Sciatic nerve (tissue), 2 donors: ENCODE measurements at regions not wholly inside any gene's neighbourhood (a gene's known extent, or its start where the extent isn't known, plus 50 kb on each side); places are given as distances from the start of the nearest gene placed in this dataset.
"Not testable (repeated sequence)": the region's sequence is repeated elsewhere in the genome, so short reads cannot be mapped to it uniquely, and the experiment has no call there.

Experiments
- ATAC-seq: fragments of 200-7000 bp; cut with Tn5 transposase; one replicate; pipeline ENCODE4 v1.9.1; 2020; ENCODE audit warnings: mild to moderate bottlenecking, moderate library complexity
- DNase-seq: peaks from one replicate; pipeline ENCODE4 v3.0.0-alpha.2; 2020; ENCODE audit warnings: low spot score
- intact Hi-C: fragments of 100-400 bp; cut with DNase I; formaldehyde crosslinking; loops from one replicate; pipeline ENCODE4 v1.14.2; 2022
- donor health status: DM: no; HTN: no; CAD: no.
- donor health status: DM: no; HTN: no; CAD: no.

- intact Hi-C loops = no loop called here
- ATAC-seq (no peak), DNase-seq (no peak)
These were observed 258.1 kb downstream of the MSX2 start for GRCh38 chr5:174982485-174982884.

DNA sequence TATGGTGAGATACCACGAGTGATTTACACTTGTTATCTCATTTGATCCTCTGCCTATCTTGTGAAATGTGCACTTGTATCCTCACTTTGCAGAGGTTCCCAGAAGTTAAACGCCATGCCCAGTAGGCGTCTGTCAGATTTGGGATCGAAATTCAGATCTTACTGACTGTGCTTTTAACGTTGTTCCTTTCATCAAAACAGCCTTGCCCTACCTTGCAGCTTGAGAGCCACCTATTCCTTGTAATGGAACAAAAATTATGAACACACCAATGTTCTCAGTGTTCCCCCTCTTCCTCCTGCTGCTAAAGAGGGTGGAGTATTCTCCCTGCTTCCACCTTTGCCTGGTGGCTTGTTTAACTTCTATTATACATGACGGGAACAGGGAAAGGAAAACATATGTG, 257.0 kb downstream of the MSX2 start:
- ATAC-seq (no peak), DNase-seq (no peak)
- intact Hi-C loops = no loop called here

DNA sequence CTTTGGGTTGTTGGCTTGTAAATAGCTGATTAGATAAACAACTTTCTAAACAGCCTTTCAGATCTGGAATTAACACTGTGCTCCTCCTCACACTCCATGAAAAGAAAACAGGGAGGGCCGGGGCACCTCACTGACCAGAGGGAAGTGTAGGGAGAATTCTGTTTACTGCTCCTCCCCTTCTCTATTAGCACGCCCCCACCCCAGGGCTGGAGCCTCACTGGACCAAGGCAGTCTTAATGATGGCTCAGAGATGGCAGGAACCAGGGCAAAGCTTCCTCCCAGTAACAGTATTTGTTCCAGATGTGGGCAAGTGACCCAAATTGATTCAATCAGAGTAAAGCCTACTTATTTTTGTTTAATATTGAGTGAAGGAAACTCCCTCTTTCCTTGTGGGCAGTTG, 256.6 kb downstream of the MSX2 start:
- ATAC-seq (no peak), DNase-seq (no peak)
- intact Hi-C loops = no loop called here

- ATAC-seq = no peak
- DNase-seq = no peak
- intact Hi-C loops = no loop called here
These were observed 247.9 kb downstream of the MSX2 start for GRCh38 chr5:174972291-174972690.

- intact Hi-C loops = no loop called here
- no peak for ATAC-seq
These were observed 246.8 kb downstream of the MSX2 start for GRCh38 chr5:174971210-174971609.

DNA sequence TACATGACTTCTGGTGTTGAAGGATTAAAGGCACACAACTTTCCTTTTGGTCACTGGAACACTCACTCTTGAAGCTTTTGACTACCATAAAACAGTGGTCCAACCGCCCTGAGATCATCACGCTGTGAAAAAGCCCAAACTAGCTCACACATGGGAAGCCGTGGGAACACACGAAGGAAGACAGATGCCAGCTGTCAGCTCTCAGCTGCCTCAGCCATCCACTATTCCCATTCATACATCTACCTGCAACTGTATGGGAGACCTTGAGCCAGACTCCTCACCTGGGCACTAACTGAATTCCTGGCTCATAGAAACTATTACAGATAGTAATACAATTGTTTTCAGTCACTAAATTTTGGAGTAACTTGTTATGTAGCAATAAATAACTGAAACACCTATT, 246.1 kb downstream of the MSX2 start:
- DNase-seq = no peak
- intact Hi-C loops = no loop called here
- no peak for ATAC-seq

More at GRCh38 chr5:174971210-174971609, 246.8 kb downstream of the MSX2 start:
- no peak for DNase-seq

- no peak for ATAC-seq
- DNase-seq = no peak
- intact Hi-C loops = no loop called here
These were observed 229.5 kb downstream of the MSX2 start for GRCh38 chr5:174953871-174954270.

DNA sequence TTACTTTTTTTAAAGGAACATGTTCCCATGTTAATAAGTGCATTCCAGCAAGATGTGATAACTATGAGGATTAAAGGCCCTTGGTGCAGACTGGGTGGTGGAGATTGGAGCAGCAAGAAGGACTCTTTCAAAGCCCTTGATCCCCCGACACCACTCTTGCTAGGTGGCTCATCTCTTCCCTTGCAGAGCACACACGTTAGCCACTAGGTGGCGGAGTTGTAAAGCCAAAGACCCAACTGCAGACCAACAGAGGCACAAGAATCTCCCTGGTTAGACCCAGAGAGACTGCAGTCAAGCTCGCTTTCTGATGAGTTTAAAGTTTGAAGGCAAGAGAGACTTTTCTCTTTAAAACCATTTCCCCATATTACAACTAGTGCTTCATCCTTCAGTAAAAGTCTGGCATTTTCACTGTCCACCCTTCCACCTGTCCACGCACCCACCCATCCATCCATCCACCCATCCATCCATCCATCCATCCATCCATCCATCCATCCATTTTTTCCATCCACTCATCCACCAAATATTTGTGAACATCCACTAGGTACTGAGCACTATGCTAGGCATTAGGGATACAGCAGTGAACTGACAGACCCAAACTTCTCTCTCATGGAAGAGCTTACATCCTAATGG, 226.9 kb downstream of the MSX2 start:
- DNase-seq (peak; percentile 64), ATAC-seq (peak; percentile 70)
- intact Hi-C loops = no loop called here

DNA sequence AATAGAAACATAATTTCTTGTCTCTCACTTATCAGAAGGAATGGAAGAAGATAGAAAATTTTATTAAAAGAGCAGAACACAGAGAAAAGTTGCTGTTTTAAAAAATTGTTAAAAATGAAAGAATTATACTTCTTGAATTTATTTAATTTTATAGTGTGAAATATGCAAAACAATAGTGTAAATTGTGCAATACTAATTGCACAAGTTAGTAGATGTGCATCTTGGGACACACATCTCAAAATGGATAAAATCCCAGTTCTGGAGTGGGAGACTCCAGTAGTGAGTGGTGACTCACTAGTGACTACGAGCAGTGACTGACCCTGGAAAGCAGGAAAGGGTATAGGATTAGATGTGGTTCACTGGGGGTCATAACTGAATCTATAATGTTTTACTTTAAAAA, 223.2 kb downstream of the MSX2 start:
- intact Hi-C loops = no loop called here
- DNase-seq = no peak
- no peak for ATAC-seq

GRCh38 chr5:174945853-174946252, 221.5 kb downstream of the MSX2 start:
- ATAC-seq (no peak), DNase-seq (no peak)
- intact Hi-C loops = no loop called here

GRCh38 chr5:174943785-174944184, 219.4 kb downstream of the MSX2 start:
- no peak for ATAC-seq
- intact Hi-C loops = no loop called here

GRCh38 chr5:174943002-174943401, 218.6 kb downstream of the MSX2 start:
- intact Hi-C loops = not testable (repeated sequence)

More at GRCh38 chr5:174943785-174944184, 219.4 kb downstream of the MSX2 start:
- DNase-seq = no peak

GRCh38 chr5:174937201-174938123, 213.1 kb downstream of the MSX2 start:
- ATAC-seq (peak; percentile 77), DNase-seq (no peak)
- intact Hi-C loops = no loop called here

More at GRCh38 chr5:174943002-174943401, 218.6 kb downstream of the MSX2 start:
- not testable (repeated sequence) for ATAC-seq, DNase-seq

- ATAC-seq (peak; percentile 64), DNase-seq (peak; percentile 74)
- intact Hi-C loops = no loop called here
These were observed 211.6 kb downstream of the MSX2 start for GRCh38 chr5:174935854-174936474.

DNA sequence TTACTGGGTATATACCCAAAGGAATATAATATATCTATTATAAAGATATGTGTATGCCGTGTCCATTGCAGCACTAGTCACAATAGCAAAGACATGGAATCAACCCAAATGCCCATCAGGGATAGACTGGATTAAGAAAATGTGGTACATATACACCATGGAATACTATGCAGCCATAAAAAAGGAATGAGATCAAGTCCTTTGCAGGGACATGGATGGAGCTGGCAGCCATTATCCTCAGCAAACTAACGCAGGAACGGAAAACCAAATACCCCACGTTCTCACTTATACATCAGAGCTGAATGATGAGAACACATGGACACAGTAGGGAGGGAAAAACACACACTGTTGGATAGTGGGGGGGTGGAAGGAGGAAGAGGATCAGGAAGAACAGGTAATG, 206.7 kb downstream of the MSX2 start:
- ATAC-seq, DNase-seq, intact Hi-C loops: not testable (repeated sequence)

DNA sequence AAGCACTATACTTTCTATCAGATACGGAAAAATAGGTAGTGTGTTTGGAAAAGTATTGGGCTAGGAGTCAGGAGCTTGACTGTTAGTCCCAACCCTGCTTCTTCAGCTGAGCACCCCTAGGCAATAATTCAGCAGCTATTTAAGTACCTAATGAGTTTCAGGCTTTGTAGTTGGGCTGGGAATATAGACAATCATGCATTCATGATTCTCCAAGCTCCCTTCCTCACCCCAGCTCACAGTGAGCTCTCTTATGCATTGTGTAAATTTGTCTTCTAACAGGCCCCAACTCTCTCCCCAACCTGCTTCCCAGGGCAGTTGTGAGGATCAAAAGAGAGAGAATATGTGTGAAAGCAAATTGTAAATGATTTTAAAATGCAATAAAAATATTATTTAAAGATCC, 201.2 kb downstream of the MSX2 start:
- intact Hi-C loops = no loop called here
- ATAC-seq (no peak), DNase-seq (no peak)

DNA sequence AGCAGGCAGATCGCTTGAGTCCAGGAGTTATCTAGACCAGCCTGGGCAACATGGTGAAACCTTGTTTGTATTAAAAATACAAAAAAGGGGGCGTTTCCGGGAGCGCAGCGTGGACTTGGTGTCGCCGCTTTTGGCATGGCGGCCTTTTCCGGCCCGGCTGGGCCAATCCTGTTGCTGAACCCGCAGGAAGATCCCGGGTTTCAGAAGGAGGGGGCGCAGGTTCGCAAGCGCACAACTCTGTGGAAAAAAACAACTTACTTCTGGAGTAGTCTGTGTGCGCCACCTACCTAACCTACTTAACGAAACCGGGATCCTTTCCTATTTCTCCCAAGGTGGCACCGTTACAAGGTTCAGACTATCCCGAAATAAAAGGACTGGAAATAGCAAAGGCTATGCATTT, 198.6 kb downstream of the MSX2 start:
- intact Hi-C loops = no loop called here
- DNase-seq = no peak
- ATAC-seq = no peak

- ATAC-seq (no peak), DNase-seq (no peak)
- intact Hi-C loops = no loop called here
These were observed 196.6 kb downstream of the MSX2 start for GRCh38 chr5:174920906-174921550.

- ATAC-seq (no peak), DNase-seq (no peak)
- intact Hi-C loops = no loop called here
These were observed 195.0 kb downstream of the MSX2 start for GRCh38 chr5:174919351-174919750.
